ENCODE measurements at regions not wholly inside any gene's neighbourhood (a gene's known extent, or its start where the extent isn't known, plus 50 kb on each side); places are given as distances from the start of the nearest gene placed in this dataset.

DNA sequence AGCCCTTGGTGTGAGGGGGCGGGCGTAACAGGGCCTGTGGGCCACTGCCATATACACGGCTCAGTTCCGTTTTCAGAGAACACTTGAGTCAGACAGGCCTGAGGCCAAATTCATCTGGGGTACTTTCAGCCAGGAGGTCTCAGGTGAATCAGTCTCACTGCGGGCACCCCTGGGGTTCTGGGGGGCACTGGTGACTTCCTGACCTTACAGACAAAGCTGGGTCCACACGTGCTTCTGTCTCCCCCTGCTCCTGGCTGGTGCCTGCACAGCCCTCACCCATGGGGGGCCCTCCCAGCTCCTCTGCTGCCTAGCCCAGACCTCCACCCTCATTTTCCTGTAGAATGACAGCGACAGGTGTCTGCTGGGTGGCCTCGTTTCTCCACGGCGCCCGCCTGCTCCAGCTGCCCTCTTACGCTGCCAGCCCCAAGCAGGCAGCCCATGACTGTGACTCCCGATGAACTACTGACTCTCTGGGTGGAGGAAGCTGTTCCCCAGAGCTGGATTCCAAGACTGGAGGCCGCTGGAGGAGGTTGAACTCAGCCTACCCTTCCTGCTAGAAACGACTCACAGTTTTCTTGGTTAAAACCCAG is 374.1 kb upstream of the IRX4 start:
- no peaks in the 10 kb centered on the region for H3K36me3 ChIP-seq (ENCODE audit: insufficient read depth, low read length)
- no peak overlapping the region for H3K4me2 ChIP-seq (ENCODE audit: insufficient read depth, low read length)
- H3K27ac ChIP-seq (ENCODE audit: low read length) = no peak overlapping the region
- no peak overlapping the region for H2AFZ ChIP-seq (ENCODE audit: low read depth, low read length)
- H3K4me1 ChIP-seq (ENCODE audit: insufficient read depth, low read length) = peaks cover 3% of the 10 kb centered on the region; the same call in 1 of the 2 replicates
- no peak for DNase-seq
- H3K9ac ChIP-seq (ENCODE audit: low read depth, low read length) = no peak overlapping the region
- H3K9me3 ChIP-seq (ENCODE audit: insufficient read depth, low read length, severe bottlenecking) = no peaks in the 10 kb centered on the region
- no peaks in the 10 kb centered on the region for H3K27me3 ChIP-seq (ENCODE audit: insufficient read depth, low read length, poor library complexity)
- no peak for ATAC-seq (ENCODE audit: insufficient read depth, low read depth)
- no peaks in the 10 kb centered on the region for H3K79me2 ChIP-seq (ENCODE audit: insufficient read depth, low read length)
- TF ChIP-seq, protein P1, sequence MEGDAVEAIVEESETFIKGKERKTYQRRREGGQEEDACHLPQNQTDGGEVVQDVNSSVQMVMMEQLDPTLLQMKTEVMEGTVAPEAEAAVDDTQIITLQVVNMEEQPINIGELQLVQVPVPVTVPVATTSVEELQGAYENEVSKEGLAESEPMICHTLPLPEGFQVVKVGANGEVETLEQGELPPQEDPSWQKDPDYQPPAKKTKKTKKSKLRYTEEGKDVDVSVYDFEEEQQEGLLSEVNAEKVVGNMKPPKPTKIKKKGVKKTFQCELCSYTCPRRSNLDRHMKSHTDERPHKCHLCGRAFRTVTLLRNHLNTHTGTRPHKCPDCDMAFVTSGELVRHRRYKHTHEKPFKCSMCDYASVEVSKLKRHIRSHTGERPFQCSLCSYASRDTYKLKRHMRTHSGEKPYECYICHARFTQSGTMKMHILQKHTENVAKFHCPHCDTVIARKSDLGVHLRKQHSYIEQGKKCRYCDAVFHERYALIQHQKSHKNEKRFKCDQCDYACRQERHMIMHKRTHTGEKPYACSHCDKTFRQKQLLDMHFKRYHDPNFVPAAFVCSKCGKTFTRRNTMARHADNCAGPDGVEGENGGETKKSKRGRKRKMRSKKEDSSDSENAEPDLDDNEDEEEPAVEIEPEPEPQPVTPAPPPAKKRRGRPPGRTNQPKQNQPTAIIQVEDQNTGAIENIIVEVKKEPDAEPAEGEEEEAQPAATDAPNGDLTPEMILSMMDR (IDR thresholded peaks at IDR 0.05; ENCODE audit: borderline replicate concordance, extremely low read depth, low read length, poor library complexity, severe bottlenecking) = no peak
- no peak overlapping the region for H3K4me3 ChIP-seq (ENCODE audit: low read depth in 1 of 2, low read length in 2 of 2)
- H4K20me1 ChIP-seq (ENCODE audit: insufficient read depth, low read length) = no peaks in the 10 kb centered on the region

DNA sequence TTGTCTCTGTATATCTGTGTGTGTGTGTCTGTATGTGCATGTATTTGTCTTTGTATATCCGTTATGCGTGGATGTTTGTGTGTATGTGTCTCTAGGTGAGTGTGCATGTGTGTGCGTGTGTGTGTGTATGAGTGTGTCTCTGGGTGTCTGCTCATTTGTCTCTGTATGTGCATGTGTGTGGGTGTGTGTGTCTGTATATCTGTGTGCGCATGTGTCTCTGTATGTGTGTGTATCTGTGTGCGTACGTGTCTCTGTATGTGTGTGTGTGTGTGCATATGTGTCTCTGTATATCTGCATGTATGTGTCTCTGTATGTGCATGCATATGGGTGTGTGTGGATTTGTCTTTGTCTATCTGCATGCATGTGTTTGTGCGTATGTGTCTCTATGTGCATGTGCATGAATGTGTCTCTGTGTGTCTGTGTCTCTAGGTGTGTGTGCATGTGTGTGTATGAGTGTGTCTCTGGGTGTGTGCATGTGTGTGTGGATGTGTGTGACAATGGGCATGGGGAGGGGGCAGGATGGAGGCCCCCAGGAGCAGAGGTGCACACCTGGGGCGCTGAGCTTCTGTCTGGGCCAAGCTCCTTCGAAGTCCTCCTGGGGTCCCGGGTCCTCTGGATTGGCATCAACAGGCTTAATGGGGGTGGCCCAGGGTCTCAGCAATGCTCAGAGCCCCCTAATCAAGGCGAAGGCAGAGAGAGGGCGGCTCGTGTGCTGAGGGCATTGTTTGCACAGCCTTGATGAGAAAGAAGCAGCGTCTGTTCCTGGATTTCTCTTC is 373.4 kb upstream of the IRX4 start:
- no peaks in the 10 kb centered on the region for H3K27me3 ChIP-seq (ENCODE audit: insufficient read depth, low read length, poor library complexity)
- H3K27ac ChIP-seq (ENCODE audit: low read length) = no peak overlapping the region
- no peak overlapping the region for H3K9ac ChIP-seq (ENCODE audit: low read depth, low read length)
- no peaks in the 10 kb centered on the region for H3K79me2 ChIP-seq (ENCODE audit: insufficient read depth, low read length)
- H3K4me2 ChIP-seq (ENCODE audit: insufficient read depth, low read length) = no peak overlapping the region
- ATAC-seq (ENCODE audit: insufficient read depth, low read depth) (no peak), DNase-seq (no peak)
- H3K4me3 ChIP-seq (ENCODE audit: low read depth in 1 of 2, low read length in 2 of 2) = no peak overlapping the region
- H3K9me3 ChIP-seq (ENCODE audit: insufficient read depth, low read length, severe bottlenecking) = no peaks in the 10 kb centered on the region
- H3K4me1 ChIP-seq (ENCODE audit: insufficient read depth, low read length) = peaks cover 3% of the 10 kb centered on the region; the same call in 1 of the 2 replicates
- no peak overlapping the region for H2AFZ ChIP-seq (ENCODE audit: low read depth, low read length)
- H4K20me1 ChIP-seq (ENCODE audit: insufficient read depth, low read length) = no peaks in the 10 kb centered on the region
- no peaks in the 10 kb centered on the region for H3K36me3 ChIP-seq (ENCODE audit: insufficient read depth, low read length)
- TF ChIP-seq EZH2 (IDR thresholded peaks at IDR 0.05; ENCODE audit: borderline replicate concordance, low read depth, low read length, severe bottlenecking) = no peak
- TF ChIP-seq, protein P1 (IDR thresholded peaks at IDR 0.05; ENCODE audit: borderline replicate concordance, extremely low read depth, low read length, poor library complexity, severe bottlenecking) = no peak

DNA sequence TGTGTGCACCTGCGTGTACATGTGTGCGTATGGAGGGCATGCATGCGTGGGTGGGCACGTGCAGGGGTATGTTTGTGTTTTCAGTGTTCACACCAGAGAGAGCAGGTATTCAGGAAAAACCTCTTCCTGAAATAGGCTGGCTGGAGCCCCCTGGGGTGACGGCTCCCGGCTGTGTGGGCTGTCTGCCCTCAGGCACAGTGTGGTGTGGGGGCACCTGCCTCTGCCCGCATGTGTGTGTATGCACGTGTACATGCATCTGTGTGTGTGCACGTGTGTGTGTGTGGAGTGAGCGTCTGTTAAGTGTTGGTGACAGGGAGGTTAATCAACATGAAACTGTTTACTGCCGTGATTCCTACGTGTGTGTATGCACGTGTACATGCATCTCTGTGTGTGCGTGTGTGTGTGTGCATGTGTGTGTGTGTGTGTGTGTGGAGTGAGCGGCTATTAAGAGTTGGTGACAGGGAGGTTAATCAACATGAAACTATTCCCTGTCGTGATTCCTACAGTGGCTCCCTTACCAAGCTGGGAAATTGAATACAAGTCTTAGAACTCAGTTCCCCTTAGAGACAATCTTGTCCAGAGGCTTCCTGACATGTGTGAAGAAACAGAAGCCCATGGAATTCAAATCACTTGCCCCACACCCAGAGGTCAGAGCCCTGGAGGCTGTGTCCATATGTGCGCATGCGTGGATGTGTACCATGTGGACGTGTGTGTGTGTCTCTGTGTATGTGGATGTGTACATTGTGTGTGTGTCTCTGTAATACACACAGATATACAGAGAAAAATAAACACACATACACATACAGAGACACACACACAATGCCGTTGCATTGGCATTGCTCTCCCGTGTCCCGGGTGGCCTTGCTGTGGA is 372.4 kb upstream of the IRX4 start:
- Histone ChIP-seq H4K20me1 (ENCODE audit: insufficient read depth, low read length) (no peaks in the 10 kb centered on the region), H3K79me2 (ENCODE audit: insufficient read depth, low read length) (no peaks in the 10 kb centered on the region), H3K9me3 (ENCODE audit: insufficient read depth, low read length, severe bottlenecking) (no peaks in the 10 kb centered on the region), H3K27ac (ENCODE audit: low read length) (no peak overlapping the region), H3K4me2 (ENCODE audit: insufficient read depth, low read length) (no peak overlapping the region), H3K36me3 (ENCODE audit: insufficient read depth, low read length) (no peaks in the 10 kb centered on the region), H2AFZ (ENCODE audit: low read depth, low read length) (no peak overlapping the region), H3K27me3 (ENCODE audit: insufficient read depth, low read length, poor library complexity) (no peaks in the 10 kb centered on the region), H3K9ac (ENCODE audit: low read depth, low read length) (no peak overlapping the region), H3K4me3 (ENCODE audit: low read depth in 1 of 2, low read length in 2 of 2) (no peak overlapping the region), H3K4me1 (ENCODE audit: insufficient read depth, low read length) (peaks cover 3% of the 10 kb centered on the region; the same call in 1 of the 2 replicates)
- DNase-seq (no peak), ATAC-seq (ENCODE audit: insufficient read depth, low read depth) (no peak)
- TF ChIP-seq, protein P1 (IDR thresholded peaks at IDR 0.05; ENCODE audit: borderline replicate concordance, extremely low read depth, low read length, poor library complexity, severe bottlenecking) = no peak
- TF ChIP-seq EZH2 (IDR thresholded peaks at IDR 0.05; ENCODE audit: borderline replicate concordance, low read depth, low read length, severe bottlenecking) = no peak

Data from DND-41 (cell line).